ENCODE measurements at regions not wholly inside any gene's neighbourhood (a gene's known extent, or its start where the extent isn't known, plus 50 kb on each side); places are given as distances from the start of the nearest gene placed in this dataset.

- no peaks in the 10 kb centered on the region for H3K9me2 ChIP-seq (replicated peaks; ENCODE audit: low read depth, low read length)
- no peak overlapping the region for H3K4me3 ChIP-seq (ENCODE audit: low read length, poor library complexity, severe bottlenecking)
- H3K27me3 ChIP-seq (ENCODE audit: insufficient read depth, low read length, poor library complexity, severe bottlenecking) = no peaks in the 10 kb centered on the region
- H3K9me3 ChIP-seq (ENCODE audit: insufficient read depth, low read depth, low read length) = no peaks in the 10 kb centered on the region; the same call in 1 of the 2 replicates
- no peak for TF ChIP-seq EZH2phosphoT487 (IDR thresholded peaks at IDR 0.05; ENCODE audit: borderline replicate concordance)
- no peak for TF ChIP-seq CTCF (conservative IDR thresholded peaks at IDR 0.05; ENCODE audit: low read length)
- no peaks in the 10 kb centered on the region for H3K36me3 ChIP-seq (ENCODE audit: insufficient read depth, low read length)
- no peak overlapping the region for H3K4me2 ChIP-seq (ENCODE audit: low read depth, low read length, poor library complexity, severe bottlenecking)
- no peak overlapping the region for H3K9ac ChIP-seq (ENCODE audit: low read depth, low read length, poor library complexity, severe bottlenecking)
- H3F3A ChIP-seq (ENCODE audit: low read depth) = no peaks in the 10 kb centered on the region
- H2AFZ ChIP-seq (ENCODE audit: low read length) = no peak overlapping the region
- no peaks in the 10 kb centered on the region for H3K4me1 ChIP-seq (ENCODE audit: insufficient read depth, low read length, poor library complexity, severe bottlenecking)
- H3K79me2 ChIP-seq (ENCODE audit: insufficient read depth, low read length) = no peaks in the 10 kb centered on the region
- H4K20me1 ChIP-seq (ENCODE audit: insufficient read depth, low read length, poor library complexity, severe bottlenecking) = no peaks in the 10 kb centered on the region
Observed at GRCh38 chr9:31585158-31585557, 799.3 kb upstream of the ACO1 start.

GRCh38 chr9:31587146-31587545 is 797.3 kb upstream of the ACO1 start:
- Histone ChIP-seq H2AFZ (ENCODE audit: low read length) (no peak overlapping the region), H3K9ac (ENCODE audit: low read depth, low read length, poor library complexity, severe bottlenecking) (no peak overlapping the region), H3K79me2 (ENCODE audit: insufficient read depth, low read length) (no peaks in the 10 kb centered on the region), H3K4me2 (ENCODE audit: low read depth, low read length, poor library complexity, severe bottlenecking) (no peak overlapping the region), H3F3A (ENCODE audit: low read depth) (no peaks in the 10 kb centered on the region), H3K27me3 (ENCODE audit: insufficient read depth, low read length, poor library complexity, severe bottlenecking) (no peaks in the 10 kb centered on the region), H3K36me3 (ENCODE audit: insufficient read depth, low read length) (no peaks in the 10 kb centered on the region), H3K4me1 (ENCODE audit: insufficient read depth, low read length, poor library complexity, severe bottlenecking) (no peaks in the 10 kb centered on the region), H4K20me1 (ENCODE audit: insufficient read depth, low read length, poor library complexity, severe bottlenecking) (no peaks in the 10 kb centered on the region), H3K9me3 (ENCODE audit: insufficient read depth, low read depth, low read length) (no peaks in the 10 kb centered on the region; the same call in 1 of the 2 replicates), H3K4me3 (ENCODE audit: low read length, poor library complexity, severe bottlenecking) (no peak overlapping the region), H3K9me2 (replicated peaks; ENCODE audit: low read depth, low read length) (no peaks in the 10 kb centered on the region)
- TF ChIP-seq EZH2phosphoT487 (IDR thresholded peaks at IDR 0.05; ENCODE audit: borderline replicate concordance) (no peak), CTCF (conservative IDR thresholded peaks at IDR 0.05; ENCODE audit: low read length) (no peak)

- Histone ChIP-seq H3K9ac (ENCODE audit: low read depth, low read length, poor library complexity, severe bottlenecking) (no peak overlapping the region), H4K20me1 (ENCODE audit: insufficient read depth, low read length, poor library complexity, severe bottlenecking) (no peaks in the 10 kb centered on the region), H3K9me3 (ENCODE audit: insufficient read depth, low read depth, low read length) (no peaks in the 10 kb centered on the region; the same call in 1 of the 2 replicates), H3K79me2 (ENCODE audit: insufficient read depth, low read length) (no peaks in the 10 kb centered on the region), H3K4me1 (ENCODE audit: insufficient read depth, low read length, poor library complexity, severe bottlenecking) (no peaks in the 10 kb centered on the region), H3K36me3 (ENCODE audit: insufficient read depth, low read length) (no peaks in the 10 kb centered on the region), H3F3A (ENCODE audit: low read depth) (no peaks in the 10 kb centered on the region), H3K9me2 (replicated peaks; ENCODE audit: low read depth, low read length) (no peaks in the 10 kb centered on the region), H2AFZ (ENCODE audit: low read length) (no peak overlapping the region), H3K27me3 (ENCODE audit: insufficient read depth, low read length, poor library complexity, severe bottlenecking) (no peaks in the 10 kb centered on the region), H3K4me2 (ENCODE audit: low read depth, low read length, poor library complexity, severe bottlenecking) (no peak overlapping the region), H3K4me3 (ENCODE audit: low read length, poor library complexity, severe bottlenecking) (no peak overlapping the region)
- no peak for TF ChIP-seq CTCF (conservative IDR thresholded peaks at IDR 0.05; ENCODE audit: low read length)
Observed at GRCh38 chr9:31588006-31588405, 796.4 kb upstream of the ACO1 start.

Measured in Loucy (cell line).